GM12865 (cell line): ENCODE measurements at regions not wholly inside any gene's neighbourhood (a gene's known extent, or its start where the extent isn't known, plus 50 kb on each side); places are given as distances from the start of the nearest gene placed in this dataset.
A peak's percentile ranks its signal among the peaks of the same experiment; 100 is the strongest.
"Not testable (repeated sequence)": the region's sequence is repeated elsewhere in the genome, so short reads cannot be mapped to it uniquely, and the experiment has no call there.

ENCODE experiments used
- DNase-seq: peaks from one replicate; pipeline ENCODE4 v3.0.0; 2010; ENCODE audit warnings: low read depth
- H3K4me3 ChIP-seq: 2 replicates; pipeline ENCODE4 v1.5.1; 2011; ENCODE audit warnings: mild to moderate bottlenecking, low read depth, low read length, control low read depth
- TF ChIP-seq, protein P1 (sequence below): IDR thresholded peaks from 2 replicates; pipeline ENCODE4 v1.5.1; 2011; ENCODE audit warnings: low read length, control low read depth, low read depth, inconsistent platforms; ENCODE audit not compliant: insufficient read depth; ENCODE audit errors: missing control alignments

DNA sequence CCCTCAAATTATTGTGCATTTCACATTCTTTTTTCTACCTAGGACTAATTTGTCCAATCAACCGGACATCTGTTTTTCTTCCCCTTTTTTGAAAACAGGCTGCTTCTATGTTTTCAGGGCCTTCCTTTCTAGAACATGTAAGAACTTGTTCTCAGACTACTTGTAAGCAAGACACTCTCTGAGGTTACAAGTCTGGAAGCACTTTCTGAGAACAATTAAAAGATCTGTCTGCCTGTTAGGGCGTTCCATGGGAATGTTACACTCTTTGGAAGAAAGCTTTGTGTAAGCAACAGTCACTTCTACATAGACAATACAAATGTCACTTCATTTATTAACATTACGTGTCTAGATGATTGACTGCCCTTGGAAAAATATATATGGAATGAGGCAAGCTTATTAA lies 50.9 kb upstream of the HSPB3 start:
- no peak for DNase-seq
- H3K4me3 ChIP-seq: no peak overlapping the region
- TF ChIP-seq, protein P1, sequence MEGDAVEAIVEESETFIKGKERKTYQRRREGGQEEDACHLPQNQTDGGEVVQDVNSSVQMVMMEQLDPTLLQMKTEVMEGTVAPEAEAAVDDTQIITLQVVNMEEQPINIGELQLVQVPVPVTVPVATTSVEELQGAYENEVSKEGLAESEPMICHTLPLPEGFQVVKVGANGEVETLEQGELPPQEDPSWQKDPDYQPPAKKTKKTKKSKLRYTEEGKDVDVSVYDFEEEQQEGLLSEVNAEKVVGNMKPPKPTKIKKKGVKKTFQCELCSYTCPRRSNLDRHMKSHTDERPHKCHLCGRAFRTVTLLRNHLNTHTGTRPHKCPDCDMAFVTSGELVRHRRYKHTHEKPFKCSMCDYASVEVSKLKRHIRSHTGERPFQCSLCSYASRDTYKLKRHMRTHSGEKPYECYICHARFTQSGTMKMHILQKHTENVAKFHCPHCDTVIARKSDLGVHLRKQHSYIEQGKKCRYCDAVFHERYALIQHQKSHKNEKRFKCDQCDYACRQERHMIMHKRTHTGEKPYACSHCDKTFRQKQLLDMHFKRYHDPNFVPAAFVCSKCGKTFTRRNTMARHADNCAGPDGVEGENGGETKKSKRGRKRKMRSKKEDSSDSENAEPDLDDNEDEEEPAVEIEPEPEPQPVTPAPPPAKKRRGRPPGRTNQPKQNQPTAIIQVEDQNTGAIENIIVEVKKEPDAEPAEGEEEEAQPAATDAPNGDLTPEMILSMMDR: no peak

DNA sequence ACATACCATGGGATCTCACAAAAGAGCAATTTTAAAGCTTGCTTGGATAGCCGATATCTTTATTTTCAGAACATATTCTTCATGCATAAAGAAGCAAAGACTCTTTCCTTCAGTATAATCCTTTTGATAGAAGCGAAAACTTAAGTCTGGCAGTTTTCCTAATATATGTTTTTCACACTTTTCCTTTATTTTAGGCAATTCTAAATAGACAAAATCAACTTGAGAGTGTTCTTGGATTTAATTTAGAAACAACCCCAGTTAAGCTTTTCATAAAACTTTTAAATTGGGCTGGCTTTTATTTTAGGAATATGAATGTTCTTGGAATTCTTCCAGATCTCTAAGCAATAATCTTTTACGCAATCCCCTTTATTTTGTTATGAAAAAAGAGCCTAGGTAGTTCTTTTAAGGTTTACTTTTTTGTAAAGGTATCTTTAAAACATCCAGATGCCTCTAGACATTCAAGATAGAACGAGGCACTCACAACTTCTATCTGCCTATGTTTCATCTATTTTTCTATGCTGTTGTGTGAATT lies 51.5 kb upstream of the HSPB3 start:
- no peak overlapping the region for H3K4me3 ChIP-seq
- TF ChIP-seq, protein P1: no peak
- no peak for DNase-seq

DNA sequence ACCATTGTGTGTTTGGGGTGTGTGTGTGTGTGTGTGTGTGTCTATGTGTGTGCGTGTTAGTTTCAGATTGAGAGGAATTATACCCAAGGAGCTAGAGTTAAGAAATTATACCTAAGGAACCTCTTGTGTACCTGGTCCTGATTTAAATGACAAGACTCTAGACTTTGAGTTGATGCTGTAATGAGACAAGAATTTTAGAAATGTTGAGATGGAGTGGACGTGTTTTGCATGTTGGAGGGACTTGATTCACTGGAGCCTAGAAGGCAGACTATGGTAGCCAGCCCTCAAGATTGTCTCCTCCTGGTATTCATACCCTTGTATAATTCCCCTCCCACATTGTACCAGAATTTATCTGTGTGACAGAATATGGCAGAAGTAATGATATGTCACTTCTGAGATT lies 52.4 kb upstream of the HSPB3 start:
- DNase-seq: no peak
- H3K4me3 ChIP-seq: no peak overlapping the region
- TF ChIP-seq, protein P1: no peak

DNA sequence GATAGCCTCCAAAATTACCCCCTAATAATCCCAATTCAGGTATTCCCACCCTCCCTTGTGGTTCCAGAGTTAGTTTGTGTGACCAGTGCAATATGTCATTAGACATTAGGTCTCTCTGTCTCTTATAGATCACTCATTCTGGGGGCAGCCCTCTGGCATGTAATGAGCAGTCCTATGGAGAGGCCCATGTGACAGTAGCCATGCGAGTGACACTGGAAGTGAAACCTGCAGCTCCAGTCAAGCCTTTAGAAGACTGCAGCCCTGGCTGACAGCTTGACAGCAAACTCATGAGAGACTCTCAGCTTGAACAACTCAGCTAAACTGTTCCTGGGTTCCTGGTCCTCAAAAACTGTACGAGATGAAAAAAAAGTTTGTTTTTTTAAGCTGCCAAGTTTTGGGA lies 54.0 kb upstream of the HSPB3 start:
- no peak overlapping the region for H3K4me3 ChIP-seq
- TF ChIP-seq, protein P1: no peak
- peak; percentile 59 for DNase-seq

DNA sequence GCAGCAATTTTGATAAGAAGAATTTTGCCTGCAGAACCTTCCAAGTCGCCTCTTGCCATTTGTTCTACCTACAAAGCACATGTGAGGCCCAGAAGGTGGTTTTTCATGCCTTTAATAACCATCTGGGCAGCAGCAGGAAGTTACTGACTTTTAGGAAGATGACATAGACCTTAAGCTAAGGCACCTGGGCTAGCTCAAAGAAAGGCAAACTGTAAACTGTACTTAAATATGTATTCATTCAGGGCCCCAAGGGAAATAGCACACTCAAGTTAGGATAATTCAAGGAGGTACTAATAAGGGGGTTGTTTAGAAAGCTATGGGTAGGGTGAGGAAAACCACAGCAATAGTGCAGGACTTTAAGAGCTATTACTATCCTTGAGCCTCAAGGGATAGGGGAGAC lies 57.3 kb upstream of the HSPB3 start:
- DNase-seq: no peak
- TF ChIP-seq, protein P1: no peak
- H3K4me3 ChIP-seq: no peak overlapping the region

DNA sequence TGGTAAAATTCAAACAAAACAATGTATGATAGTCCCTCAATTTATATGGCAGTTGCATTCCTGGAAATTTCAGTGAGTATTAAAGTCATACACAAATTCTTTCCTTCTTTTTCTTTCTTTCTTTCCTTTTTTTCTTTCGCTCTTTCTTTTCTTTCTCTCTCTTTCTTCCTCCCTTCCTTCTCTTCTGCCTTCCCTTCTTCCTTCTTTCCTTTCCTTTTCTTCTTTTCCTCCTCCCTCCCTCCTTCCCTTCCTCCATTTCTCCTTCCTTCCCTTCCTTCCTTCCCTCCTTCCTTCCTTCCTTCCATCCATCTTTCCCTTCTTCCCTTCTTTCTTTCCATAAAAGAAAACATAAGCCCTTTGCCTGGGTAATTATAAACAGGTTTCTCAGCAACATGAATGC lies 58.1 kb upstream of the HSPB3 start:
- TF ChIP-seq, protein P1: no peak
- DNase-seq: no peak
- no peak overlapping the region for H3K4me3 ChIP-seq

DNA sequence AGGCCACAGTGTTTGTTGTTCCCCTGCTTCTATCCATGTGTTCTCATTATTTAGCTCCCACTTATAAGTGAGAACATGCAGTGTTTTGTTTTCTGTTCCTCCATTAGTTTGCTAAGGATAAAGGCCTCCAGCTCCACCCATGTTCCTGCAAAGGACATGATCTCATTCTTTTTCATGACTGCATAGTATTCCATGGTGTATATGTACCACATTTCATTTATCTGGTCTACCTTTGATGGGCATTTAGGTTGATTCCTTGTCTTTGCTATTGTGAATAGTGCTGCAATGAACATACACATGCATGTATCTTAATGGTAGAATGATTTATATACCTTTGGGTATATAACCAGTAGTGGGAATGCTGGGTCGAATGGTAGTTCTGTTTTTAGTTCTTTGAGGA lies 62.5 kb upstream of the HSPB3 start:
- not testable (repeated sequence) for DNase-seq

More for the DNA sequence above, 62.5 kb upstream of the HSPB3 start:
- not testable (repeated sequence) for H3K4me3 ChIP-seq
